ENCODE measurements at regions not wholly inside any gene's neighbourhood (a gene's known extent, or its start where the extent isn't known, plus 50 kb on each side); places are given as distances from the start of the nearest gene placed in this dataset.

- TF ChIP-seq, protein P1, sequence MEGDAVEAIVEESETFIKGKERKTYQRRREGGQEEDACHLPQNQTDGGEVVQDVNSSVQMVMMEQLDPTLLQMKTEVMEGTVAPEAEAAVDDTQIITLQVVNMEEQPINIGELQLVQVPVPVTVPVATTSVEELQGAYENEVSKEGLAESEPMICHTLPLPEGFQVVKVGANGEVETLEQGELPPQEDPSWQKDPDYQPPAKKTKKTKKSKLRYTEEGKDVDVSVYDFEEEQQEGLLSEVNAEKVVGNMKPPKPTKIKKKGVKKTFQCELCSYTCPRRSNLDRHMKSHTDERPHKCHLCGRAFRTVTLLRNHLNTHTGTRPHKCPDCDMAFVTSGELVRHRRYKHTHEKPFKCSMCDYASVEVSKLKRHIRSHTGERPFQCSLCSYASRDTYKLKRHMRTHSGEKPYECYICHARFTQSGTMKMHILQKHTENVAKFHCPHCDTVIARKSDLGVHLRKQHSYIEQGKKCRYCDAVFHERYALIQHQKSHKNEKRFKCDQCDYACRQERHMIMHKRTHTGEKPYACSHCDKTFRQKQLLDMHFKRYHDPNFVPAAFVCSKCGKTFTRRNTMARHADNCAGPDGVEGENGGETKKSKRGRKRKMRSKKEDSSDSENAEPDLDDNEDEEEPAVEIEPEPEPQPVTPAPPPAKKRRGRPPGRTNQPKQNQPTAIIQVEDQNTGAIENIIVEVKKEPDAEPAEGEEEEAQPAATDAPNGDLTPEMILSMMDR (IDR thresholded peaks at IDR 0.05), result no peak
- TF ChIP-seq POLR2A (IDR thresholded peaks at IDR 0.05), result no peak
These were observed 385.7 kb upstream of the CITED2 start for GRCh38 chr6:139760128-139760527.

Data from heart left ventricle (tissue), 13 donors.